Neural crest cell (in vitro differentiated cells): ENCODE measurements at regions not wholly inside any gene's neighbourhood (a gene's known extent, or its start where the extent isn't known, plus 50 kb on each side); places are given as distances from the start of the nearest gene placed in this dataset.

Source experiments
- DNase-seq: peaks from one replicate; pipeline ENCODE4 v3.0.0; 2021; ENCODE audit warnings: low read depth, mixed read lengths, low spot score
- H3K27ac Mint-ChIP-seq: one replicate; pipeline ENCODE4 v1.8.0; 2021; ENCODE audit warnings: mild to moderate bottlenecking, mixed read lengths; ENCODE audit not compliant: unreplicated experiment
- H3K27me3 Mint-ChIP-seq: 2 replicates; pipeline ENCODE4 v1.8.0; 2021; ENCODE audit warnings: low read depth, mild to moderate bottlenecking, mixed read lengths
- H3K36me3 Mint-ChIP-seq: 2 replicates; pipeline ENCODE4 v1.8.0; 2021; ENCODE audit warnings: low read depth, mild to moderate bottlenecking, mixed read lengths
- H3K4me1 Mint-ChIP-seq: 2 replicates; pipeline ENCODE4 v1.8.0; 2021; ENCODE audit warnings: mixed read lengths
- H3K4me3 Mint-ChIP-seq: one replicate; pipeline ENCODE4 v1.8.0; 2021; ENCODE audit warnings: mild to moderate bottlenecking, mixed read lengths
- H3K9me3 Mint-ChIP-seq: 2 replicates; pipeline ENCODE4 v1.8.0; 2021; ENCODE audit warnings: mixed read lengths
- CTCF ChIP-seq: fragments of 200-600 bp; sonication (generic); conservative IDR thresholded peaks from 2 replicates; pipeline ENCODE4 v1.5.0; 2021; ENCODE audit warnings: antibody characterized with exemption, mild to moderate bottlenecking

DNA sequence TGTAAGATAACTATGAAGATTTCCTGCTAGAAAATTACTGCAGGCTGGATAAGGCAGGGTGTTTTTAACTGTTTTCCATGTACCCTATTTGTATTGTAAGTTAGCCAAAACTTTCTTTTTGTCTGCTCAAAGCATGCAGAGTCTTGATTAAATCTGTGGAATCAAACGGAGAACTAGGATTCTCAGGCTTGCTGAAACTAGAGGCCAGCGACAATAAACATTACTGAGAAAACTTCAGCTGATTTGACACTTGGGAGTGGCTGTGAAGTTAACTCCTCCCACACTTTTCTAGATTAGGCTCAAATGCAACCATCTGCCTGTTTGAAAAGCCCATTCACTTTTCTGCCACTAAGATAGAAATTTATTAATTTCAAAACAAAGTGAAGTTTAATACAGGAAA is 153.2 kb upstream of the FRMD4B start:
- Mint-ChIP-seq H3K27ac (no peak overlapping the region), H3K9me3 (no peaks in the 10 kb centered on the region), H3K4me1 (peaks cover 16% of the 10 kb centered on the region), H3K4me3 (no peak overlapping the region), H3K36me3 (no peaks in the 10 kb centered on the region), H3K27me3 (peaks cover 36% of the 10 kb centered on the region)
- no peak for TF ChIP-seq CTCF
- no peak for DNase-seq

DNA sequence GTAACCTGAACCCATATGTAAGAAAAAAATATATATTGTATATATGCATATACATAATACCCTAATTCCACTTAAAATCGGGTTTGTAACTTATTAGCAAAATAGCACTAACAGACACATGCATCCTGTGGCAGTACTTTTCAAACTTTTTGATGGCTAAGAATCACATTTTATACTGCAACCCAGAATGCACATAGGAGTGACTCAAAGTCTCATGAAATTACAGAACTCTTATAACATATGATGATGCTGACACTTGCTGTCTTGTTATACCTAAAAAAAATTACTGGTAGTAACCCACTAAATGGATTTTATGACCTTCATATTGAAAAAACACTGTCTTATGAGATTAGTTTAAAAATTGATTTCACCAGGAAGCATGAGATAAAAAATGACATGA is 152.4 kb upstream of the FRMD4B start:
- Mint-ChIP-seq H3K36me3 (no peaks in the 10 kb centered on the region), H3K4me1 (peaks cover 16% of the 10 kb centered on the region), H3K9me3 (no peaks in the 10 kb centered on the region), H3K27ac (no peak overlapping the region), H3K4me3 (no peak overlapping the region), H3K27me3 (peaks cover 28% of the 10 kb centered on the region)
- DNase-seq: no peak
- TF ChIP-seq CTCF: no peak

DNA sequence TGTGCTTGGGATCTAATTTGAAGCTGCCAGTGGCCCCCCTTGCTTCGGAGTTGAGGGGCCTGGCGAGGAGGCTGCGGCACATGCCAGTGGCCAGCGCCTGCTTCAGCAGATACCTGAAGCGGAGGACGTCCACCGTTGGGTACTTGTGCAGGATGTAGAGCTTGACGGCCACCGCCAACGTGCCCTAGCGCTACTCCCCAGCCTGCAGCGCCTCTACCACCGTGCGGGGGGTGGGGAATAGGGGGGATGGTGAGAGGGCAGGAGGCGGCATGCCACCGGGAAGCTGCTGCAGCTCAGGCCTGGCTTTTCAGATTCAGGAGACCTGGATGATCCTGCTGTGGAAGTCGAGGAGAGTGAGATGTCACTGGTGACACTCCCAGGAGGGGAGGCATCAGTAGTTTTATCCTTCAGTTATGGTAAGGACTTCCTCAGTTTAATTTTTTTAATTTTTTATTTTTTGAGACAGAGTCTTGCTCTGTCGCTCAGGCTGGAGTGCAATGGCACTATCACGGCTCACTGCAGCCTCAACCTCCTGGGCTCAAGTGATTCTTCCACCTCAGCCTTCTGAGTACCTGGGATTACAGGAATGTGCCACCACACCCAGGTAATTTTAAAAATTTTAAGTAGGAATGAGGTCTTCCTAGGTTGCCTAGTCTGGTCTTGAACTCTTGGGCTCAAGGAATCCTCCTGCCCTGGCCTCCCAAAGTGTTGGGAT is 150.6 kb upstream of the FRMD4B start:
- no peak for DNase-seq
- Mint-ChIP-seq H3K4me3 (no peak overlapping the region), H3K27me3 (peaks cover 14% of the 10 kb centered on the region), H3K27ac (no peak overlapping the region), H3K4me1 (peaks cover 14% of the 10 kb centered on the region), H3K36me3 (no peaks in the 10 kb centered on the region), H3K9me3 (no peaks in the 10 kb centered on the region)
- TF ChIP-seq CTCF: no peak

DNA sequence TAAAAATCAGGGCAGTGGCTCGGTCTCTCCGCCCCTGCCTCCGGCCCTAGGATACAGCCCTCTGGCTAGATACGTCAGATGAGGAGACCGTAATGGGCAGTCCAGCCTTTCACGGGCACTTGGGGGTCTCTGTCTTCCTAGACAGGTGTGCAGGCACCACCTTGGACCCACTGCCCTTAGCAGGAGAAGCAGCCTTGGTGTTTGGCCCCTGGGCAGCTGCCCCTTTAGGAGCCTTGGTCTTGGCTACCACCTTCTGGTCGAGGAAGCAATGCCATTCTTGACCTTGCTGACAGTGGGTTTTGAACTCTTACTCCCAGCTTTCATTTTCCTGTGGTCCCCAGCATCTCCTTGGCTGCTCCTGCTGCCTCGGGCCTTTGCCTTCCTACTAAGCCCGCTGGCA is 149.7 kb upstream of the FRMD4B start:
- DNase-seq: no peak
- Mint-ChIP-seq H3K27ac (no peak overlapping the region), H3K27me3 (peaks cover 6% of the 10 kb centered on the region), H3K4me3 (no peak overlapping the region), H3K4me1 (peaks cover 7% of the 10 kb centered on the region), H3K36me3 (no peaks in the 10 kb centered on the region), H3K9me3 (no peaks in the 10 kb centered on the region)
- TF ChIP-seq CTCF: no peak

- no peak overlapping the region for H3K27ac Mint-ChIP-seq
- no peaks in the 10 kb centered on the region for H3K27me3 Mint-ChIP-seq
- DNase-seq: no peak
- peaks cover 7% of the 10 kb centered on the region for H3K4me1 Mint-ChIP-seq
- no peaks in the 10 kb centered on the region for H3K9me3 Mint-ChIP-seq
- H3K4me3 Mint-ChIP-seq: no peak overlapping the region
- no peak for TF ChIP-seq CTCF
- no peaks in the 10 kb centered on the region for H3K36me3 Mint-ChIP-seq
These were observed 146.8 kb upstream of the FRMD4B start for GRCh38 chr3:69532547-69533224.
